Skeletal muscle cell (primary cell): ENCODE measurements at regions not wholly inside any gene's neighbourhood (a gene's known extent, or its start where the extent isn't known, plus 50 kb on each side); places are given as distances from the start of the nearest gene placed in this dataset.
A peak's percentile ranks its signal among the peaks of the same experiment; 100 is the strongest.

Experiments
- DNase-seq: peaks from one replicate; pipeline ENCODE4 v3.0.0-alpha.2; 2010; ENCODE audit warnings: low read depth
- H3K4me3 ChIP-seq: 2 replicates; pipeline ENCODE4 v1.5.1; 2011; ENCODE audit warnings: low read depth, mild to moderate bottlenecking, control low read depth, low read length, moderate library complexity

GRCh38 chr1:87872189-87872588, 543.5 kb downstream of the LMO4 start:
- no peak for DNase-seq
- no peak overlapping the region for H3K4me3 ChIP-seq

GRCh38 chr1:87872692-87873091, 544.0 kb downstream of the LMO4 start:
- DNase-seq: no peak
- H3K4me3 ChIP-seq: no peak overlapping the region

- DNase-seq: peak; percentile 51
- H3K4me3 ChIP-seq: no peak overlapping the region
Measured at GRCh38 chr1:87878873-87879272, 550.2 kb downstream of the LMO4 start.

GRCh38 chr1:87880098-87880760, 551.5 kb downstream of the LMO4 start:
- no peak overlapping the region for H3K4me3 ChIP-seq
- DNase-seq: no peak

- no peak overlapping the region for H3K4me3 ChIP-seq
- no peak for DNase-seq
Measured at GRCh38 chr1:87880764-87881163, 552.1 kb downstream of the LMO4 start.

- H3K4me3 ChIP-seq: no peak overlapping the region
- DNase-seq: no peak
Measured at GRCh38 chr1:87883906-87884305, 555.2 kb downstream of the LMO4 start.

GRCh38 chr1:87884581-87884980, 555.9 kb downstream of the LMO4 start:
- no peak for DNase-seq
- H3K4me3 ChIP-seq: no peak overlapping the region

- no peak overlapping the region for H3K4me3 ChIP-seq
- no peak for DNase-seq
Measured at GRCh38 chr1:87885278-87886025, 556.8 kb downstream of the LMO4 start.

GRCh38 chr1:87887100-87887499, 558.4 kb downstream of the LMO4 start:
- H3K4me3 ChIP-seq: no peak overlapping the region
- no peak for DNase-seq

- no peak for DNase-seq
- no peak overlapping the region for H3K4me3 ChIP-seq
Measured at GRCh38 chr1:87888446-87888845, 559.8 kb downstream of the LMO4 start.

GRCh38 chr1:87894062-87894461, 565.4 kb downstream of the LMO4 start:
- DNase-seq: no peak
- H3K4me3 ChIP-seq: no peak overlapping the region

GRCh38 chr1:87897481-87897880, 568.8 kb downstream of the LMO4 start:
- DNase-seq: no peak
- H3K4me3 ChIP-seq: no peak overlapping the region

GRCh38 chr1:87898431-87898830, 569.8 kb downstream of the LMO4 start:
- no peak for DNase-seq
- no peak overlapping the region for H3K4me3 ChIP-seq

- DNase-seq: no peak
Measured at GRCh38 chr1:87899017-87899416, 570.3 kb downstream of the LMO4 start.

GRCh38 chr1:87899746-87900145, 571.1 kb downstream of the LMO4 start:
- no peak for DNase-seq
- H3K4me3 ChIP-seq: no peak overlapping the region

More at GRCh38 chr1:87899017-87899416, 570.3 kb downstream of the LMO4 start:
- no peak overlapping the region for H3K4me3 ChIP-seq

GRCh38 chr1:87902830-87903229, 574.1 kb downstream of the LMO4 start:
- H3K4me3 ChIP-seq: no peak overlapping the region
- DNase-seq: peak; percentile 45

GRCh38 chr1:87903242-87903641, 574.6 kb downstream of the LMO4 start:
- H3K4me3 ChIP-seq: no peak overlapping the region
- no peak for DNase-seq

GRCh38 chr1:87904651-87905050, 576.0 kb downstream of the LMO4 start:
- H3K4me3 ChIP-seq: no peak overlapping the region

GRCh38 chr1:87905651-87906050, 577.0 kb downstream of the LMO4 start:
- DNase-seq: no peak

More at GRCh38 chr1:87904651-87905050, 576.0 kb downstream of the LMO4 start:
- no peak for DNase-seq

GRCh38 chr1:87906078-87906477, 577.4 kb downstream of the LMO4 start:
- no peak overlapping the region for H3K4me3 ChIP-seq

More at GRCh38 chr1:87905651-87906050, 577.0 kb downstream of the LMO4 start:
- H3K4me3 ChIP-seq: no peak overlapping the region

GRCh38 chr1:87913361-87913760, 584.7 kb downstream of the LMO4 start:
- H3K4me3 ChIP-seq: no peak overlapping the region
- no peak for DNase-seq

More at GRCh38 chr1:87906078-87906477, 577.4 kb downstream of the LMO4 start:
- no peak for DNase-seq
